Suprapubic skin (tissue), 3 donors: ENCODE measurements at regions not wholly inside any gene's neighbourhood (a gene's known extent, or its start where the extent isn't known, plus 50 kb on each side); places are given as distances from the start of the nearest gene placed in this dataset.

Experiments
- EP300 ChIP-seq: sonication (generic); formaldehyde crosslinking; IDR thresholded peaks from one replicate; pipeline ENCODE4 v1.6.1; 2017; ENCODE audit warnings: antibody characterized with exemption
- TF ChIP-seq, protein P1 (sequence below), 2 donors: fragments of 200-600 bp in 1 of 2; fragments of 450-650 bp in 1 of 2; sonication (generic) in 1 of 2; IDR thresholded peaks; one replicate each; pipeline ENCODE4 v1.5.1; 2016 to 2019; ENCODE audit warnings: antibody characterized with exemption in 2 of 2, mild to moderate bottlenecking in 1 of 2, moderate library complexity in 1 of 2

- TF ChIP-seq, protein P1, sequence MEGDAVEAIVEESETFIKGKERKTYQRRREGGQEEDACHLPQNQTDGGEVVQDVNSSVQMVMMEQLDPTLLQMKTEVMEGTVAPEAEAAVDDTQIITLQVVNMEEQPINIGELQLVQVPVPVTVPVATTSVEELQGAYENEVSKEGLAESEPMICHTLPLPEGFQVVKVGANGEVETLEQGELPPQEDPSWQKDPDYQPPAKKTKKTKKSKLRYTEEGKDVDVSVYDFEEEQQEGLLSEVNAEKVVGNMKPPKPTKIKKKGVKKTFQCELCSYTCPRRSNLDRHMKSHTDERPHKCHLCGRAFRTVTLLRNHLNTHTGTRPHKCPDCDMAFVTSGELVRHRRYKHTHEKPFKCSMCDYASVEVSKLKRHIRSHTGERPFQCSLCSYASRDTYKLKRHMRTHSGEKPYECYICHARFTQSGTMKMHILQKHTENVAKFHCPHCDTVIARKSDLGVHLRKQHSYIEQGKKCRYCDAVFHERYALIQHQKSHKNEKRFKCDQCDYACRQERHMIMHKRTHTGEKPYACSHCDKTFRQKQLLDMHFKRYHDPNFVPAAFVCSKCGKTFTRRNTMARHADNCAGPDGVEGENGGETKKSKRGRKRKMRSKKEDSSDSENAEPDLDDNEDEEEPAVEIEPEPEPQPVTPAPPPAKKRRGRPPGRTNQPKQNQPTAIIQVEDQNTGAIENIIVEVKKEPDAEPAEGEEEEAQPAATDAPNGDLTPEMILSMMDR (IDR thresholded peaks at IDR 0.05) = no peak
- TF ChIP-seq EP300 = no peak
Observed at GRCh38 chr4:27358269-27358668, 497.6 kb downstream of the STIM2 start.
